GM19395 (cell line): ENCODE measurements at regions not wholly inside any gene's neighbourhood (a gene's known extent, or its start where the extent isn't known, plus 50 kb on each side); places are given as distances from the start of the nearest gene placed in this dataset.

Experiments used
- ATAC-seq: cut with Tn5 transposase; IDR thresholded peaks from one replicate; pipeline ENCODE4 v1.9.1; 2021; ENCODE audit warnings: mild to moderate bottlenecking, moderate library complexity; ENCODE audit not compliant: unreplicated experiment

DNA sequence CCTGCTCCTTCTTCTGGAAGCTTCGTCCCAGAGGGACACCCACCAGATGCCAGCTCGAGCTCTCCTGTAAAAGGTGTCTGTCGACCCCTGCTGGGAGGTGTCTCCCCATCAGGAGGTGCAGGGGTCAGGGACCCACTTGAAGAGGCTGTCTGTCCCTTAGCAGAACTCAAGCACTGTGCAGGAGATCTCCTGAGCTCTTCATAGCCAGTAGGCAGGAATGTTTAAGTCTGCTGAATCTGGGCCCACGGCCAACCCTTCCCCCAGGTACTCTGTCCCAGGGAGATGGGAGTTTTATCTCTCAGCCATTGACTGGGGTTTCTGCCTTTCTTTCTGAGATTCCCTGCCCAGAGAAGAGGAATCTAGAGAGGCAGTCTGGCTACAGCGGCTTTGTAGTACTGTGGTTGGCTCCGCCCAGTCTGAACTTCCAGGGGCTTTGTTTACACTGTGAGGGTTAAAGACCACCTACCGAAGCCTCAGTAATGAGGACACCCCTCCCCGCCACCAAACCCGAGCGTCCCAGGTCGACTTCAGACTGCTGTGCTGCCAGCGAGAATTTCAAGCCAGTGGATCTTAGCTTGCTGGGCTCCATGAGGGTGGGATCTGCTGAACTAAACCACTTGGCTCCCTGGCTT is 1383.0 kb upstream of the TENM3 start:
- no peak for ATAC-seq

DNA sequence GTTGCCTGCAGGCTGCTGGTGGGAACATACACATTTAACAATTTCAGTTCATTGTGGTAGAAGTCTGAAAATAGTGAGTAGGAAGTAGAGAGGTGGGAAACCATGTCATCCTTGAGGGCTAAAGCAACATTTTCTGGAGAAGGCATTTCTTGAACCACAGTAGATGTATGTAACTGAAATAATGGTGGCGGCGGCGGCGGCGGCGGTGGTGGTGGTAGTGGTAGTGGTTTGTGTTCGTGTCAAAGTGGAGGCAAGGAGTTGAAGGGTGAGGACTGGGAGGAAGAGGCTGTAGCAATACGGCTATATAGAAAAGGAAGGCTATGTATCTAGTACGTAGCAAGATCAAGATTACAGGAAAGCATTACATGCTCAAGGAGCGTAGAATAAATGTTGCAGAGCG is 1381.6 kb upstream of the TENM3 start:
- ATAC-seq: no peak

GRCh38 chr4:180866933-180867643 is 1376.1 kb upstream of the TENM3 start:
- ATAC-seq: no peak

DNA sequence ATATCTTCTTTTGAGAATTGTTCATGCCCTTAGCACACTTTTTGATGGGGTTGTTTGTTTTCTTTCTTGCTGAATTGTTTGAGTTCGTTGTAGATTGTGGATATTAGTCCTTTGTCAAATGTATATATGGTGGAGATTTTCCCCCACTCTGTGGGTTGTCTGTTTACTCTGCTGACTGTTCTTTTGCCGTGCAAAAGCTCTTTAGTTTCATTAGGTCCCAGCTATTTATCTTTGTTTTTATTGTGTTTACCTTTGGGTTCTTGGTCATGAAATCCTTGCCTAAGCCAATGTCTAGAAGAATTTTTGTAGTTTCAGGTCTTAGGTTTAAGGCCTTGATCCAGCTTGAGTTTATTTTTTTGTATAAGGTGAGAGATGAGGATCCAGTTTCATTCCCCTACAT is 1372.6 kb upstream of the TENM3 start:
- ATAC-seq: no peak

DNA sequence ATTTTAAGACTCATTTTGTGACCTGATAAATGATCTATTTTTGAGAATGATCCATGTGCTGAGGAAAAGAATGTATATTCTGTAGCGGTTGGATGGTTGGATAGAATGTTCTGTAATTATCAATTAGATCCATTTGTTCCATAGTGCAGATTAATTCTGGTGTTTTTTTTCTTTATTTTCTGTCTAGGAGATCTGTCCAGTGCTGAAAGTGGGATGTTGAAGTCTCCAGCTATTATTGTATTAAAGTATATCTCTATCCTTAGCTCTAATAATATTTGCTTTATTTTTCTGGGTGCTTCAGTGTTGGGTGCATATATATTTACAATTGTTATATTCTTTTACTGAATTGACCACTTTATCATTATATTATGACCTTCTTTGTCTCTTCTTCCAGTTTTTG is 1344.9 kb upstream of the TENM3 start:
- no peak for ATAC-seq

GRCh38 chr4:180900781-180901180 is 1342.4 kb upstream of the TENM3 start:
- ATAC-seq: no peak

- no peak for ATAC-seq
These were observed 1333.9 kb upstream of the TENM3 start for GRCh38 chr4:180909279-180909678.

- no peak for ATAC-seq
These were observed 1329.5 kb upstream of the TENM3 start for GRCh38 chr4:180913750-180914149.

DNA sequence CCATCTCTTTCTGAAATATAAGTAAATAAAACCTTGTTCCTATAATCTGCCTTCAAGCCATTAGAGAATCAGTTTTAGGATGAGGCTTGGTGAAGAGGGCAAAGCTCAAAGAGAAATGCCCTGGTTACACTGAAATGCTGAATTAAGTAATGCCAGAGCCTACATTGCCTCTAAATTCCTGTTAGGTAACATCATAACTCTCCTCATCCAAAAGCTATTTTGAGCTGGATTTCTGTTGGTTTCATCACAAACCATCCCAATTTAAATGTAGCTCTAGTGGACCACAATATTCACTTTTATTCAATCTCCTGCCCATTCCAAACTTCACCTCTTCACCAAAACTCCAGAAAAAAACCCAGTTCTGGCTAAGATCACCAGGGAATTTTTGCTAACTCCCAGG is 1319.7 kb upstream of the TENM3 start:
- ATAC-seq: no peak

DNA sequence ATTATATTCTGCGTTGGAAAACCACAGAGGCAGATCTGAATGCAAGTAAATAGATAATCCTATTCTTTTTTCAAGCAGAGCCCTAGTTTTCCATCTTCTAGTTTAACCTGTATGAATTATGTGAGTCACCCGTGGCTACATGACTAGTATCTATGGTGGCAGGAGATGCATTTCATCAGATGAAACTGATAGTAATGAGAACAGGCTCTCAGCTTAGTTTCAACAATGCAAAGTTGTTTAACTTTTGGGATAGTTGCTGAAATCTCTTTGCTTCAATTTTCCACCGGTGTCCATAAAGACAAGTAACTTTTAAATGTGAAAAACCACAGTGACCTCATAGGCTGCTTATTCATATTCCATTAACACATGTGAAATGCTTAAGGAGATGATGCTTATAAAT is 1317.4 kb upstream of the TENM3 start:
- no peak for ATAC-seq

DNA sequence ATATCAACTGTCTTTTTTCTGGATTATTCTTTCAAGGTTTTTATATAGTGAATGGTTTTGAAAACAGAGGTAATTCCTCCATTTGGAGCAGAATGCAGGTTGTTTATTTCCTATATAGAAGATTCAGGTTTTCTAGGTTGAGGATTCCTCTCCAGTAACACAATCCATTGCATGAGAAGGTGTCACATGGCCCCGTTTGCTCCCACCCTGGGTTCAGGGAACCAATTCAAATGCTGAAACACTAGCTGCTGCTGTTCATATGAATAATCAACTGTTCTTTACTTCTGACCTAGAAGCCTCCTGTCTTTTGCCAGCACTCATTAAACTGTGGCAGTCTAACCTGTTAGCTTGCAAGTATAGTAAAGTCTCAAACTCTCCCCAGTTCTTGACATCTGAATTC is 1316.9 kb upstream of the TENM3 start:
- ATAC-seq: no peak

DNA sequence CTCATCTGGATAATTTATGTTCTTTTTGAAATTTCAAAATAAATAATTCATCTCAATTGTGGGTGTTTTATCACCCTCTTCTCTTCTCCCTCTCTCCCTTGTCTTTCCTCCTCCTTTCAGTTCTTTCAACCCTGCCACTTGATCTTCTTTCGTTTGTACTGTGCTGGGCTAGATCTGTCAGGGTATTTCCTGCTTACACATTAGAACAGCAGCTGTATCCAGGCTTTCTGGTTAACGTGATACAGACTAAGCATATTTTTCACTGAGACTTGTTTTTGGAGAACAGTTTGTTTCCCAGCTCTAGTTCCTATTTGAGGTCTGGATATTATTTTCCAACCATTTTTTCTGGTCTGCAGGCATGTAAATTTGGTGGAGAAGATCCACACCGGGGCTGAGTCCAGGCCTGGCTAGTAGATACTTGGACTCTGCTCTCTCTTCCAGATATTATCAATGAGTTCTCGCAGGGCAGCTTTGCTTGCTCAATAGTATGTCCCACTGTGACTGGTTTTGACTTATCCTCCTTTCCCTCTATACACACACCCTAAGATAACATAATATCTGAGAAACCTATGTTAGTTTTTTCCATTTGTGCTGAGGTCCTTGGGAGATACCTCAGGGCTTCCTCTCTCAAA is 1310.7 kb upstream of the TENM3 start:
- no peak for ATAC-seq

GRCh38 chr4:180937083-180937482 is 1306.1 kb upstream of the TENM3 start:
- no peak for ATAC-seq

- ATAC-seq: no peak
These were observed 1302.5 kb upstream of the TENM3 start for GRCh38 chr4:180940680-180941079.

DNA sequence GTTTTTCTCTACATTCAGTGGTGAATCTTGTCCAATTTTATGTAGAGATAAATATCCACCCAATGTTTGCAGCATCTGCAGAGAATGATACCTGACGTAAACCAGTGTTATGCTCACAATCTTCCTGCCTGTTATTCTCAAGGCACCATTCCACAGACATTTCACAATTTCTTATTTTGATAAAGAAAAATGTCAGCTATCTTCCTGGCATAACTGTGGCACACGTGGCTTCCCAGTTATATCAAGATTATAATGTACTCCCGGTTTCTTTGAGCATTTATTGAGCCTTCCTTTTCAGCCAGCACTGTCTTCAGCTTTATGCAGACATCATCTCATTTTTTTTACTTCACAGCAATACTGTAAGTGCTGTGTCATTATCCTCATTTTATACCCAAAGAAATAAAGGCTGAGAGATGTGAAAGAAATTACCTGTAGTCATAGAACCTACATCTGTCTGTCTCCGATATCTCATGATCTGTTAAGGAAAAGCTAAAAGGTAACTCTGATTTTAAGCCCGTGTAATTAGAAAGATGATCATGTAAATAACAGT is 1300.8 kb upstream of the TENM3 start:
- ATAC-seq: no peak

DNA sequence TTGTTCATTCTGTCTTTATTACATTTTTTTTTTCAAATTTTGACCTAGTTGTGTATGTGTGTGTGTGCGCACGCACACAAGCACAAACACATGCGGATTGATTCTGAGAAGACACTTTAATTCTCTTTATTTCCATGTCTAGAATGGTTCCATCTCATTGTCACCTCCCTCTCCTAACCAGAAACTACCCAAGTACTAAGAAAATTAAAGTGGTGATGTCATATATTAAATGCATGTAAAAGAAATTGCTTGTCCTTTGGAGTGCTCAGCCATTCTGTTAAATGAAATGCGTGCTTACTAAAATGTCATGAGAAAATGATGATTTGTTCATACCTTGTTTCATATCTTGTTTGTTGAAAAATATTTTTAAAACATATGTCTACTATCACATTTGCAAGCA is 1297.0 kb upstream of the TENM3 start:
- ATAC-seq: no peak

- no peak for ATAC-seq
These were observed 1295.8 kb upstream of the TENM3 start for GRCh38 chr4:180947425-180947824.

GRCh38 chr4:180949424-180950213 is 1293.6 kb upstream of the TENM3 start:
- ATAC-seq: no peak

DNA sequence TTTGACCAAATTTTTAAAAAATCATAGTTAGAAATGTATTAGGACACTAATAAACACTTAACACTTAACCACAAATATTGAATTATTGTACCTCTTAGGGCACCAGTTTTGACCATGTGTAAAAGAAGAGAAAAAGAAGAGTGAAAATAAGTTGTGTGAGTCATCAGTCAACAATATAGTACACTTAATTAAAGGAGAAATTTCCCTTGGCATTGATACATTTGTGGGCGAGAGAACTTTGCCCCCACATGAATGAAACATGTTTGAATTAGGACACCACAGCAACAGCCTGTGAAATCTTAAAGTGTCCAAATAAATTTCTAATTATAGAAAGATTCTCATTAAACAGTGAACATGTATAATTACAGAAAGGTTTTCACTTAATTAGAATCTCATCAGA is 1292.8 kb upstream of the TENM3 start:
- ATAC-seq: no peak

- no peak for ATAC-seq
These were observed 1291.9 kb upstream of the TENM3 start for GRCh38 chr4:180951312-180951711.

- no peak for ATAC-seq
These were observed 1289.6 kb upstream of the TENM3 start for GRCh38 chr4:180953572-180953971.
